Left hindlimb (tissue), 1 donor: ENCODE measurements at regions not wholly inside any gene's neighbourhood (a gene's known extent, or its start where the extent isn't known, plus 50 kb on each side); places are given as distances from the start of the nearest gene placed in this dataset.
"Not testable (repeated sequence)": the region's sequence is repeated elsewhere in the genome, so short reads cannot be mapped to it uniquely, and the experiment has no call there.

ENCODE experiments used
- DNase-seq: peaks from one replicate; pipeline ENCODE4 v3.0.0-alpha.2; 2018

DNA sequence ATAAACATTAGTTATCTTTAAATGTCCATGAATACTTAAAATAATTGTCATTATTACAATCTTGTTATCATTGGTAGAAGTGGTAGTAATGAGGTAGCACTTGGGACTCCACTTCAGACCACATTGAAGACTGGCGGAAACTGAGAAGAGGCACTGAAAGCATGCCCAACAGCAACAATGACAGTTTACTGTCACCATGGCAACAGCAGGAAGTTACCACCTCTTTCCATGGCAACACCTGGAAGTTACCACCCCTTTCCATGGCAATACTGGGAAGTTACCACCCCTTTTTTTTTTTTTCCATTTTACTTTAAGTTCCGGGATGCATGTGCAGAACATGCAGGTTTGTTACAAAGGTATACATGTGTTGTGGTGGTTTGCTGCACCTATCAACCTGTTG lies 494.9 kb upstream of the RBFOX1 start:
- DNase-seq = no peak

GRCh38 chr16:6836766-6837165 lies 495.9 kb upstream of the RBFOX1 start:
- DNase-seq = no peak

GRCh38 chr16:6835941-6836340 lies 496.7 kb upstream of the RBFOX1 start:
- no peak for DNase-seq

DNA sequence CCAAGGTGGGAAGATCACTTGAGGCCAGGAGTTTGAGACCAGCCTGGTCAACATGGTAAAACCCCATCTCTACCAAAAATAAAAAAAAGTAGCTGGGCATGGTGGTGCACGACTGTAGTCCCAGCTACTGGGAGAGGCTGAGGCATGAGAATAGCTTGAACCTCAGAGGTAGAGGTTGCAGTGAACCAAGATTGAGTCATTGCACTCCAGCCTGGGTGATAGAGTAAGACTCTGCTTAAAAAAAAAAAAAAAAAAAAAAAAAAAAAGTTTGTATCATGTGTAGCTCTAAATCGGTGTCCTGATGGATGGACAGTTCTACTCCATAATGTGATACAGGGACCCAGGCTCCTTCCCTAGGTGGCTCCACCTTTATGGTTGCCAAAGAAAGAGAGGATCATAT lies 497.1 kb upstream of the RBFOX1 start:
- no peak for DNase-seq

GRCh38 chr16:6828690-6829089 lies 504.0 kb upstream of the RBFOX1 start:
- no peak for DNase-seq

GRCh38 chr16:6827931-6828330 lies 504.7 kb upstream of the RBFOX1 start:
- no peak for DNase-seq

DNA sequence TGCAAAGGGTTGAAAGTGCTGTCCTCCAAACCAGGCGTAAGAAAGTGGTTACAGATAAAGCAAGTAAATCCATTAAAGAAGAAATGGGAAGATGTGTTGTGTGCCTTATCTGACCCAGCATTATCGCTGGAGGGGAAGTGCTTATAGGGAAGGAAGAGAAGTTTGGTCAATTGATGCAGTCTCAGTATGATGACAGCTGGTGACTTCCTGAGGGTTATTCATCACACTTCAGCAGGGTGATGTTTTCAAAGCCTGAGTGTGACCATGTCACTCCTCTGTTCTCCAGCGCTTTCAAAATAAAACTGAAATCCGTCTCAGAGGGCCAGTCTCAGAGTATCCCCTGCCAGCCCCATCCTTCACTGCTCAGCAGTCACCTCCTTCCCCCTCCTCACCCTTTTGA lies 505.4 kb upstream of the RBFOX1 start:
- DNase-seq = no peak

GRCh38 chr16:6822041-6822440 lies 510.6 kb upstream of the RBFOX1 start:
- DNase-seq = no peak

GRCh38 chr16:6804461-6804860 lies 528.2 kb upstream of the RBFOX1 start:
- DNase-seq = no peak

DNA sequence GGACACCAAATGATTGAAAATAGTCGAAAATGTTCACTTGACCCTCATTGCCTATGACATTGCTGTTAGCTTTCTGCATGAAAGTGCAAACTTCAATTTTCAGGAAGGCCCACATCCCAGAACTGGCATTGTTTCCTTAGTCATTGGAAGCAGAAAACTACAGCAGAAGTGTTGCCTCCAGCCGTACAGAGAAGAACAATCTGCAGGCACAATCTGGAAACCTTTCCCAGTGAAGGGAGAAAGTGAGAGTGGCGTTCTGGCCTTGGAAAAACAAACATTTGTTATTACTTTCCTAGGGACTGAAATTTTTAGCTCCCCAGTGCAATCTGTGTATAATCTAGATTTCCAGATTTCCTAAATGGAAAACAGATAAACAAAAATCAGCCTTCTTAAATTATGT lies 529.5 kb upstream of the RBFOX1 start:
- no peak for DNase-seq

GRCh38 chr16:6797223-6797622 lies 535.4 kb upstream of the RBFOX1 start:
- DNase-seq = no peak

DNA sequence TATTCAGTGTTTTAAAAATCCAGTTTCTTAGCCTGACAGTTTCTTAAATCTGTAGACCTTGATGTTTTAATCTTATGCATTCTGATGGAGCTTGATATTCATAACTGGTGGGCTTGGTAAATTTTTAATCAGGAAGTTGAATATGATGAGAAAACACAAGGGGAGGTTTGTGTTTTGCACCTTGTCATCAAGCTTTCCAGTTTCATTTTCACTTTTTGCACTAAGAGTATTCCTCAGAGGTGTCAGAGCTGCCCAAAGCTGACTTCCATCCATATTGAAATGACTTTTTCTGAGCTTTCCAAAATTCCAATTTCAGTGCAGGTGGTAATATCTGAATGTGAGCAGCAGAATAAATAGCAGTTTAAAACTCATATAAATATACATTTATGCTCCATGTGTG lies 555.0 kb upstream of the RBFOX1 start:
- no peak for DNase-seq

DNA sequence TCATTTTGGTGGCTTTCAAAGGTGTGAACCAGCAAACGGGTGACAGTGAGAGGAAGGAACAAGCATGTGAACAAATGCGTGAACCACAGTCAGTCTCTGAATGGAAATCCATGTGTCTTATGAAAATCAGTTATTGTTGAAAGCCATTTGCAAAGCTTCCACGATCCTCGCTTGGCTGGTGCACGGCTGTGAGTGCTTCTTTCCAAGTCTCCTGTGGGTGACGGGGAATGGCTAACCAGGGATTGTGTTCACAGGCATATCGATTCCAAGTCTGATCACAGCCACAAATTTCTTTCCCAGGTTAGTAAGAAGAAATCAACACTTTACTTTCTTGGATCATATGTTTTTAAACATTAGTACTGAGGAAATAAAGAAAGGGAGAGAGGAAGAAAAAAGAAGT lies 556.9 kb upstream of the RBFOX1 start:
- no peak for DNase-seq

- no peak for DNase-seq
These were observed 560.7 kb upstream of the RBFOX1 start for GRCh38 chr16:6771956-6772355.

- DNase-seq = no peak
These were observed 579.1 kb upstream of the RBFOX1 start for GRCh38 chr16:6753553-6753952.

DNA sequence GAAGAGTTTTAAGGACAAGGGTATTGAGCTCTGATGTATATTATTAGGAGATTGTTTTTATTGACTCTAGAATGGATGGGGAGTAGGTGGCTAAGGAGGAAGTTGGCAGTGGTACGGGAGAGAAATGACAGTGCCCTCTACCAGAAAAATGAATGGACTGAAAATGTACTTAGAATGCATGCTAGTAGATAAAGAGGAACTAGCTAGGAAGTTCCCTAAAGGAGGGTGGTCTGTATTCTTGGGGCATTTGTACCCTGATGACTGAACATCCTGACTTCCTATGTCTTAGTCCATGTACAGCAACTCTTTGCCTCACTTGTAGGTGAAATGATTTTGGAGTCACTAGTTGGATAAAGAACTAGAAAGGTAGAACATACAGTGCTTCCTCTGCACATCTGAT lies 581.5 kb upstream of the RBFOX1 start:
- DNase-seq = no peak

GRCh38 chr16:6749698-6750097 lies 582.9 kb upstream of the RBFOX1 start:
- DNase-seq = no peak

DNA sequence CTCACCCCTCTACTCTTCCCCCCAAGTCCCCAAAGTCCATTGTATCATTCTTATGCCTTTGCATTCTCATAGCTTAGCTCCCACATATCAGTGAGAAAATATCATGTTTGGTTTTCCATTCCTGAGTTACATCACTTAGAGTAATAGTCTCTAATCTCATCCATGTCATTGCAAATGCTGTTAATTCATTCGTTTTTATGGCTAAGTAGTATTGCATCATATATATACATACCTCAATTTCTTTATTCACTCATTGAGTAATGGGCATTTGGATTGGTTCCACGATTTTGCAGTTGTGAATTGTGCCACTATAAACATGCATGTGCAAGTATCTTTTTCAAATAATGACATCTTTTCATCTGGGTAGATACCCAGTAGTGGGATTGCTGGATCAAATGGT lies 596.3 kb upstream of the RBFOX1 start:
- DNase-seq = not testable (repeated sequence)

GRCh38 chr16:6735631-6736030 lies 597.0 kb upstream of the RBFOX1 start:
- DNase-seq = no peak

DNA sequence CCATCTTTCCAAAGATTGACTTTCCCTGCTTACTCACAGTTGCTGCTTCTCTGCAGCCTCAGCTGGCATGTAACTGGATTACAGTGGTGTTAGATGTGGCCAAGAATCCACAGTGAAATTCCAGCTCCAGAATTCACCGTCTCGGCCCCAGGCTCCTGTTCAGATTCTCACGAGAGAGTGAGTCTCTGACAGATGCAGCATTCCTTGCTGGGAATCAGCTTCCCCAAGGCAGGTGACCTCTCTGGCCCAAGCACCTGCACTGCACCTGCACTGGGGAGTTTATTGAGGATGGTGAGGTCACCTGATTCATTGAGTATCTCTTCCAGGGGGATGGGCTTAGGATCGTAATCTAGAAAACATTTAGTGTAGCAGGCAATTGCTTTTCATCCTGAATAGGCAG lies 600.5 kb upstream of the RBFOX1 start:
- DNase-seq = no peak

DNA sequence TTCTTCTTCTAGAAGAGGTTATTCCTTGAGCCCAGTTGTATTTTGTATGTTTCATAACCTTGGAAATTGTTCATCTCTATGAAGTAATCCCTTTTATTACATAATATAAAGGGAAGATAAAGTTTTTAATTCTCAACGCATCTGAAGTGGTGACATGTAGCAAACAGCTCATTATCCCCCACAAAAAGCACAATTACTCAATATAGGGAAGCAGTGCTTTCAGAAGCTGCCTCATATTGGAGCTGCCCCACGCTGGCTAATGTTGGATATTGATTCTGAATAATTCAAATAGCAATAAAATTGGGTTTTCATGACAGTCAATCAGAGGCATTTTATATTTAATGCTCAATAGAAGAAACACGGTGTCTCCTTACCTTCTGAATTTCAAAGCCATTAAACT lies 604.3 kb upstream of the RBFOX1 start:
- no peak for DNase-seq

DNA sequence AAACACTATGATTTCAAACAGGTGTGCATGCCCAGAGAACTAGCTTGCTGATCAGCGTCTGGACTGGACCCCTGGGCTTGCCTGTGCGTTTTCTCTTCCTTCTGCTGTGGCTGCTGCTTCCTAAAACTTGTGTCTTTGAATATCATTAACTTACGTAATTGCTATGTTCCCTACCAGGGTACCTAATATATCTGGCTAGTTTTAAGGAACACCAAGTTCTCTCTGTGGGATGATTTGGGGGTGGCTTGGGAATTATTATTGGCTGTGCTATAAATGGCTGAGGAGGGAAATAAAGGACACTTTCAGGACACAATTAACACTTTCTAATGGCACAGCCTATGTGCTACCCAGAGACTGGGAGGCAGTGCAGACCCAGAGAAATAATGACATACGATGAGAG lies 606.0 kb upstream of the RBFOX1 start:
- no peak for DNase-seq

- no peak for DNase-seq
These were observed 606.9 kb upstream of the RBFOX1 start for GRCh38 chr16:6725634-6726331.

GRCh38 chr16:6725206-6725605 lies 607.4 kb upstream of the RBFOX1 start:
- DNase-seq = not testable (repeated sequence)

- DNase-seq = no peak
These were observed 609.9 kb upstream of the RBFOX1 start for GRCh38 chr16:6722786-6723185.

DNA sequence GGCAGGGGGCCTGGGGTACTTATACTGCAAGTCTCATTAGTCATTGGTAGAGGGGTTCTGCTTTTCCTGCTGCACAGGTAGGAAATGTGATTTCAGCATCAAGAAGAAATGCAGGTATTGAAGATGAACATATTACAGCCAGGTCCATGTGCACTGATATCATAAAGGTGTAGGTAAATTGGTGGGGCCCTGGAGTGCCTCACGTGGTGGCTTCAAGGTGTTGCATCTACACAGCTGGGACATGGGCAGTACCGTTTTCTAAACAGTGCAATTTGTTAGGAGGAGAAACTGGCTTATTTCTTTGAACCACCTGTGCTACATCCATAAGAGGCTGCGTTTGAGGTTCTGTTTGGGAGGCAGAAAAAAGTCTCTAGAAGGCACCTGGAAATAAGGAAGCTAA lies 618.1 kb upstream of the RBFOX1 start:
- DNase-seq = no peak
